ENCODE measurements at regions not wholly inside any gene's neighbourhood (a gene's known extent, or its start where the extent isn't known, plus 50 kb on each side); places are given as distances from the start of the nearest gene placed in this dataset.

DNA sequence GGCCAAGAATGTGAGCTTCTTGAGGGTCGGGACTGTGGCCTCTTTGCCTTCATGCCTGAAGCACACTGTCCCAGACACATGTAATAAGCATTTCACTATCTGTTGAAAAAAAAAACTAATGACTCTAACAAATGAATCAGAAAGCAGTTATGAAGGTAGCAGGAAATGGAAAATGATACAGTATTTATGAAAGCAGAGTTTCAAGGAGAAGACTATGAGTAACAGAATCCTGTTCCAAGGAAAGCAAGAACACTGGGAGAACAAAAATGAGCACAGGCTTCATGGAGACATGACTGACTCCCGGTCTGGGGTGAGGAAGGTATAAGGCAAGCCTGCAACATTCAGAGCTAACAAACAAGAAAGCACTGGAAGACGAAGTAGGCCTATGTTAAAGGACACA, 190.8 kb downstream of the RNF152 start:
- TF ChIP-seq, protein P1, sequence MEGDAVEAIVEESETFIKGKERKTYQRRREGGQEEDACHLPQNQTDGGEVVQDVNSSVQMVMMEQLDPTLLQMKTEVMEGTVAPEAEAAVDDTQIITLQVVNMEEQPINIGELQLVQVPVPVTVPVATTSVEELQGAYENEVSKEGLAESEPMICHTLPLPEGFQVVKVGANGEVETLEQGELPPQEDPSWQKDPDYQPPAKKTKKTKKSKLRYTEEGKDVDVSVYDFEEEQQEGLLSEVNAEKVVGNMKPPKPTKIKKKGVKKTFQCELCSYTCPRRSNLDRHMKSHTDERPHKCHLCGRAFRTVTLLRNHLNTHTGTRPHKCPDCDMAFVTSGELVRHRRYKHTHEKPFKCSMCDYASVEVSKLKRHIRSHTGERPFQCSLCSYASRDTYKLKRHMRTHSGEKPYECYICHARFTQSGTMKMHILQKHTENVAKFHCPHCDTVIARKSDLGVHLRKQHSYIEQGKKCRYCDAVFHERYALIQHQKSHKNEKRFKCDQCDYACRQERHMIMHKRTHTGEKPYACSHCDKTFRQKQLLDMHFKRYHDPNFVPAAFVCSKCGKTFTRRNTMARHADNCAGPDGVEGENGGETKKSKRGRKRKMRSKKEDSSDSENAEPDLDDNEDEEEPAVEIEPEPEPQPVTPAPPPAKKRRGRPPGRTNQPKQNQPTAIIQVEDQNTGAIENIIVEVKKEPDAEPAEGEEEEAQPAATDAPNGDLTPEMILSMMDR (IDR thresholded peaks at IDR 0.05): no peak
- 82 to 86% methylated on average over 3 of the region's 3 CpGs for WGBS, 2 donors
- DNase-seq (no peak), ATAC-seq (no peak), FAIRE-seq (no peak)
- H3K27me3 ChIP-seq: no peaks in the 10 kb centered on the region
- intact Hi-C loops (cut with DNase I): no loop called here
- no peaks in the 10 kb centered on the region for H3K9me3 ChIP-seq
- H3K4me3 ChIP-seq: no peak overlapping the region
- no peak overlapping the region for H3K27ac ChIP-seq
- no peaks in the 10 kb centered on the region for H3K36me3 ChIP-seq
- no peaks in the 10 kb centered on the region for H3K4me1 ChIP-seq

DNA sequence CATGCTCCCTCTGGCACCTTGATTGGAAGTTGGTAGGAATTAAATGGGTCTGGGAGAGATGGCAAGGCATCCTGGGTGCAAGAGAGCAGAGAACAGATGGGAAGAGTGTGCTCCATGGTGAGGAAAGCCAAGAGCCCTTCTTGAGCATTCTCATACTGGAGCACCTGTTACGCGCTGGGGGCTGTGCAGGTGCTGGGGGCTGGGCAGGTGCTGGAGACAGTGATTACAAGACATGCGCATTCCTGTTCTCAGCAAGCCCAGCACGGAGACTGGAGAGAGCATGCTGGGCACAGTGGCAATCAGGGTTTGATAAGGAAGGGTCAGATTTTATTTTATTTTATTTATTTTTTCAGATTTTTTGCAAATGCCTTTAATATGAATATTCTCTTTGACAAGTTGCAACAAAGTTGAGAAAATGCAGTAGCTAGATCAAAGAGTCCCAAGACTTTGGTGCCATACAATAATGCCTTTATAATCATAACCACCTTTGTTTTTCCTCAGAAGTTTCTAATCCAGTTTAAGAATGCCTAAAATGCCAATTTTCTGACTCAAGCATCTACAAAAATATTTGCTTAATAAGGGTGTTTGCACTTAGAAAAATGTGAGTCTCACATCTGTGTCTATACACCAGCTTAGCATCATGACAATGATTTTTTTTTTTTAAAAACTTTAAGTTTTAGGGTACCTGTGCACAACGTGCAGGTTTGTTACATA, 193.3 kb downstream of the RNF152 start:
- TF ChIP-seq, protein P1 (IDR thresholded peaks at IDR 0.05): no peak
- Histone ChIP-seq H3K27me3 (no peaks in the 10 kb centered on the region), H3K27ac (no peak overlapping the region), H3K4me1 (no peaks in the 10 kb centered on the region), H3K4me3 (no peak overlapping the region), H3K9me3 (no peaks in the 10 kb centered on the region), H3K36me3 (no peaks in the 10 kb centered on the region)
- no peak for FAIRE-seq
- no peak for ATAC-seq
- no peak for DNase-seq
- intact Hi-C loops (cut with DNase I): no loop called here
- 88 to 94% methylated on average over 5 of the region's 5 CpGs for WGBS, 2 donors

DNA sequence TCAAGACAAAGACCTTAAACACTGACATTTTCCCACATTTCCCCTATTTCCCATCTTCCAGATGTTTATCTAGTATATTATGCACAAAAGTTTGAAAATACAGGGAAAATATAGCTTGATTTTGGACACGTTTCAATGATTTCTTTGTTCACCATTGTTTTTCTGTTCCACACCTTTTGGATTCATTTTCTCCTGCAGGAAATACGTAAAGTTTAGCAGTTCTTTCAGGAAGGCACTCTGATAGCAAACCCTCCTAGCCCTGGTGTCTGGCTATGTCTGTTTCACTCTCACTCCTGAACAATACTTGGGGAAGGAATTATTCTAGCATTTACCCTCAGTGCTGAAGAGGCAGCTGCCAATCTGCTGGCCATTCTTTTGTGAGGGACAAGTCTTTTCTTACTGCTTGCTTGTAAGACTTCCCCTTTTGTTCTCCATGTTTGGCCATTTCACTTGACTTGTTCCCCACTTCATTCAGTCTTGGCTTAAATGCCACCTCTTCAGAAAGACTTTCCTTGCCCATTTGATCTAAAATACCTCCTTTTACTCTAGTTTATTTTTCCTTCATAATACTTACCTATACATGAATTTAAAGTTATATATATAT, 195.4 kb downstream of the RNF152 start:
- no peak for FAIRE-seq
- intact Hi-C loops (cut with DNase I): no loop called here
- no peak for DNase-seq
- TF ChIP-seq, protein P1 (IDR thresholded peaks at IDR 0.05): no peak
- H3K36me3 ChIP-seq: no peaks in the 10 kb centered on the region
- H3K4me3 ChIP-seq: no peak overlapping the region
- H3K27ac ChIP-seq: no peak overlapping the region
- H3K4me1 ChIP-seq: no peaks in the 10 kb centered on the region
- no peak for ATAC-seq
- WGBS, 2 donors: 76 to 86% methylated on average over 2 of the region's 2 CpGs
- no peaks in the 10 kb centered on the region for H3K9me3 ChIP-seq
- no peaks in the 10 kb centered on the region for H3K27me3 ChIP-seq

DNA sequence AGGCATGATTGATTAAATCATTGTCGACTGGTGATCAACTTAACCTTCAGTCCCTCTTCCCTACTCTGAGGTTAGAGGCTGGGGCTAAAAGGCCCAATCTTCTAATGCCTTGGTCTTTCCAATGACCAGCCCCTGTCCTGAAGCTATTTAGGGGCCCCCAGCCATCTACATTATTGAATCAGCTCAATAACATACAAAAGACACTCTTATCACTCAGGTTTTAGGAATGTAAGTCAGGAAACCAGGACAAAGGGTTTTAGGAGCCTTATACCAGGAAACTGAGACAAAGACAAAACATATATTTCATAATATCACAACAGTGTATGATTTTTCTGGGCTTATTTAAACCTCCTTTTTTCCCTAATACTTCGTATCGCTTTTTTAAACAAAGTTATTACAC, 198.6 kb downstream of the RNF152 start:
- no peaks in the 10 kb centered on the region for H3K36me3 ChIP-seq
- no peaks in the 10 kb centered on the region for H3K27me3 ChIP-seq
- TF ChIP-seq, protein P1 (IDR thresholded peaks at IDR 0.05): no peak
- H3K4me1 ChIP-seq: peaks cover 7 to 14% (median 8%) of the 10 kb centered on the region in 3 donors
- no peak overlapping the region for H3K27ac ChIP-seq
- FAIRE-seq (no peak), ATAC-seq (no peak), DNase-seq (no peak)
- 90 to 95% methylated on average over 3 of the region's 3 CpGs for WGBS, 2 donors
- H3K4me3 ChIP-seq: no peak overlapping the region
- intact Hi-C loops (cut with DNase I): no loop called here
- no peaks in the 10 kb centered on the region for H3K9me3 ChIP-seq
